Mucosa of rectum (tissue), 2 donors: ENCODE measurements at regions not wholly inside any gene's neighbourhood (a gene's known extent, or its start where the extent isn't known, plus 50 kb on each side); places are given as distances from the start of the nearest gene placed in this dataset.

Source experiments
- H3K27ac ChIP-seq, 2 donors: one replicate each; pipeline ENCODE4 v1.7.0; 2013; ENCODE audit warnings: inconsistent platforms in 2 of 2, low read depth in 2 of 2, low read length in 2 of 2
- H3K27me3 ChIP-seq, 2 donors: one replicate each; pipeline ENCODE4 v1.7.0; 2013; ENCODE audit warnings: low read length in 2 of 2; ENCODE audit not compliant: control insufficient read depth in 2 of 2, insufficient read depth in 2 of 2
- H3K36me3 ChIP-seq, 2 donors: one replicate each; pipeline ENCODE4 v1.7.0; 2013; ENCODE audit warnings: low read length in 2 of 2; ENCODE audit not compliant: control insufficient read depth in 2 of 2, insufficient read depth in 2 of 2
- H3K4me1 ChIP-seq, 2 donors: one replicate each; pipeline ENCODE4 v1.7.0; 2013; ENCODE audit warnings: low read length in 2 of 2, mild to moderate bottlenecking in 1 of 2; ENCODE audit not compliant: control insufficient read depth in 2 of 2, insufficient read depth in 2 of 2
- H3K4me3 ChIP-seq, 2 donors: one replicate each; pipeline ENCODE4 v1.7.0; 2013; ENCODE audit warnings: low read length in 2 of 2
- H3K9ac ChIP-seq, 2 donors: one replicate each; pipeline ENCODE4 v1.7.0; 2013; ENCODE audit warnings: low read length in 2 of 2, low read depth in 1 of 2, mild to moderate bottlenecking in 1 of 2
- H3K9me3 ChIP-seq, 2 donors: one replicate each; pipeline ENCODE4 v1.7.0; 2013; ENCODE audit warnings: low read length in 2 of 2; ENCODE audit not compliant: control insufficient read depth in 2 of 2
- donor health status: healthy.
- donor health status: Normal muscosa, but diverticular disease.

DNA sequence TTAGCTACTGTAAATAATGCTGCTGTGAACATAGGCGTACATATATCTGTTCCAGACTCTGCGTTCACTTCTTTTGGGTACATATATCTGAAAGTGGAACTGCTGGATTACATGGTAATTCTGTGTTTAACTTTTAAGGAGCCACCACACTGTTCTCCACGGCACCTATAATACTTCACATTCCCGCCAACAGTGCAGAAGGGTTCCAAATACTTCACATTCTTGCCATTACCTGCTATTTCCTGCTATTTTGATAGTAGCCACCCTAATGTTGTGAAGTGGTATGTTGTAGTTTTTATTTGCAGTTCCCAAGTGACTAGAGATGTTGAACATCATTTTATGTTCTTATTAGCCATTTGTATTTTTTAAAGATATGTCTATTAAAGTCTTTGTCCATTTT, 377.4 kb upstream of the SLC10A2 start:
- H3K27me3 ChIP-seq = no peaks in the 10 kb centered on the region
- H3K4me1 ChIP-seq = no peaks in the 10 kb centered on the region
- H3K36me3 ChIP-seq = no peaks in the 10 kb centered on the region
- H3K9me3 ChIP-seq = no peaks in the 10 kb centered on the region
- no peak overlapping the region for H3K27ac ChIP-seq
- H3K4me3 ChIP-seq = no peak overlapping the region
- no peak overlapping the region for H3K9ac ChIP-seq

DNA sequence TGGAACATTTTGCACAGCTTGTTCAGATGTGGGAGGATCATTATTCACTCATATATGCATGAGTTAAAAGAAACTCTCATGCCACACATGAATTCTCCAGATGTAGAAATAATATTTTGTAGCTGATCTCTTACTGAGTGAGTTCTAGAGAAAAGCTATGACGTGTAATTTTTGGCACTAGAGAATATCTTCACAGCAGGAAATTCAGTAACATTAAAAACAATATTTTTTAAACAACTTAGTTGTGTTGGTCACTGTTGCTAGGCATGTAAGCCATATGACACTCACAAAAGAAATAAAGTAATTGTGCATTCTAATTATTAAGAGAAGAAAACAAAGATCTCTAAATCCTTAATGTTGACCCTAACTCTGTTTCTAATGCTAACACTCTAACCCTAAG, 371.4 kb upstream of the SLC10A2 start:
- H3K9me3 ChIP-seq = no peaks in the 10 kb centered on the region
- no peaks in the 10 kb centered on the region for H3K36me3 ChIP-seq
- no peaks in the 10 kb centered on the region for H3K4me1 ChIP-seq
- H3K4me3 ChIP-seq = no peak overlapping the region
- H3K27me3 ChIP-seq = no peaks in the 10 kb centered on the region
- H3K27ac ChIP-seq = no peak overlapping the region
- H3K9ac ChIP-seq = no peak overlapping the region

DNA sequence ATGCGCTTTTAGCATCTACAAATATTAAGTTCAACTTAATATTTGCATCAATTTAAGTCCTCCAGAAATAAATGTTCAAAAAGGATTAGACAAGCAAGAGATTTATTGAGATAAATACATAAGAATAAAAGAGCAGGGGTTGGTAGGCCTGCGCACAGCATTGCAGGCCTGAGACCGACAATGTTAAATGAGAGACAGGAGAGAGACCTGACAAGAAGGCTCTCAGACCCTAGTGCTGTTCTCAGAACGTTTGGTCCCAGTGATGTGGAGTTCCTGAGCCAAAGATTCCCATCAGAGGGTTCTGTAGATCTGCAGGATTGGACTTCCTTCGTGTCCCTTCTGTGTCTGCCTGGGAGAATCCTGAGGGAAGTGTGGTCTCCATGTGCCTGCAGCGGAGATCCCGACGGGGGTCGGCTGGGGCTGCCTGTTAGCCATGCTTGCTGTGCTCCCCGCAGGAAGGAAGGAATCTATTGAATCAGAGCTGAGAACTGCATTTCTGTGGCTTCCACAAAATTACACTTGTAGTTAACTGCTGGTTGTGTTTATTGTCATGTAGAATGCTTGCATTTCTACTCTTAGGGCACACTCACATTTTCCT, 369.9 kb upstream of the SLC10A2 start:
- no peak overlapping the region for H3K27ac ChIP-seq
- H3K4me3 ChIP-seq = no peak overlapping the region
- H3K27me3 ChIP-seq = no peaks in the 10 kb centered on the region
- no peaks in the 10 kb centered on the region for H3K9me3 ChIP-seq
- H3K9ac ChIP-seq = no peak overlapping the region
- no peaks in the 10 kb centered on the region for H3K36me3 ChIP-seq
- H3K4me1 ChIP-seq = no peaks in the 10 kb centered on the region

DNA sequence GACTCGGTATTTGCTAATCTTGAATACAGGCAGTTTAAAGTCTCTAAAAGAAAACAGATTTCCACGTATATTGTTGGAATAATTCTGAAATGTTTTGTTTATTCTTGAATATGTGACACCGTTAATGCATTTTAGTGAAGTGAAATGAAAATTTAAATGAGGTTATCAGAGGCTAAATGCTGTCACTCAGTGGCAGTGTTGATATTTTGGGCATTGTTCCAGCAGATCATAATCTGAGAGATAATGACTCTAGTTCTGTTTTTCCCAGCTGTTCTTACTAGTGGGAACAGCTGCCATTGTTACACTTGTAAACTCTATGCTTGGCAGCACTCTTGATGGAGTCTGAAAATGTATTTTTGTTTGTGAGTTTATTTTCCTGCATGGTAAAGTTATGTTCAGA, 365.6 kb upstream of the SLC10A2 start:
- no peaks in the 10 kb centered on the region for H3K36me3 ChIP-seq
- H3K4me3 ChIP-seq = no peak overlapping the region
- no peaks in the 10 kb centered on the region for H3K4me1 ChIP-seq
- H3K9ac ChIP-seq = no peak overlapping the region
- H3K27ac ChIP-seq = no peak overlapping the region
- no peaks in the 10 kb centered on the region for H3K9me3 ChIP-seq
- no peaks in the 10 kb centered on the region for H3K27me3 ChIP-seq

DNA sequence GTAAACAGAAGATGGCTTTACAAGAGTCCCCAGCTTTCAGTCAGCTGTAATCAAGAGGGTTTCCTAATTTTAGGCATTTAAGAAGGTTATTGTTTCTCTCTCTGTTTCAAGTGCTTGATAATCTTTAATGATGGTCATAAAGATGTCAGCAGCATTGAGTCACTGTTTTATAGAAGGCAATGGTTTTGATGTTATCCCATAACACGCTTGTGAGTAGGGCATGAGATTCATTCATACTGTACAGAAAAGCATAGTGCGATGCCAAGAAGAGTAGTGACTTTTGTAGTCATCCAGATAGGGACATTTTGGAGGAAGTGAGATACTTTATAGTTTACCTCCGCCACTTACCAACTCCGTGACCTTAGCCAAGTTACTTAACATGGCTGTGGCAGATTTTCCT, 364.2 kb upstream of the SLC10A2 start:
- Histone ChIP-seq H3K4me1 (no peaks in the 10 kb centered on the region), H3K9me3 (no peaks in the 10 kb centered on the region), H3K27ac (no peak overlapping the region), H3K4me3 (no peak overlapping the region), H3K9ac (no peak overlapping the region), H3K27me3 (no peaks in the 10 kb centered on the region), H3K36me3 (no peaks in the 10 kb centered on the region)

DNA sequence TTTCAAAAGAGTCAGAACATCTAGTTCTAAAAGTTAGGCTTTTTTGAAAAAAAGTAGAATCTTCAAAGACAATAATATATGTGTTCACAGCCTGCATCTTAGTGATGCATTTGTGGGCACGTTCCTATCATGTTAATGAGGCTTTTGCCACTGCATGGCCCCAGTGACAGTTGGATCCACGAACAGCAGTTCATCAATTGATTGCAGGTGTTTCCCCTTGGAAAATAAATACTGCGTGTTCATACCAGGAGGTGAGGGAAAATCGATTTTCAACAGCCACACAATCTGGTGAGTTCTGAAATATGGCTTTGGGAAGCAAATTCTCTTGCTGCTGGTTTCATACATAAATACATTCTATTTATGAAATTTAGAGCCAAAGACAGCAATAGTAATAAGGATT, 343.8 kb upstream of the SLC10A2 start:
- Histone ChIP-seq H3K36me3 (no peaks in the 10 kb centered on the region), H3K27ac (no peak overlapping the region), H3K9ac (no peak overlapping the region), H3K27me3 (no peaks in the 10 kb centered on the region), H3K4me3 (no peak overlapping the region), H3K4me1 (no peaks in the 10 kb centered on the region), H3K9me3 (no peaks in the 10 kb centered on the region)

DNA sequence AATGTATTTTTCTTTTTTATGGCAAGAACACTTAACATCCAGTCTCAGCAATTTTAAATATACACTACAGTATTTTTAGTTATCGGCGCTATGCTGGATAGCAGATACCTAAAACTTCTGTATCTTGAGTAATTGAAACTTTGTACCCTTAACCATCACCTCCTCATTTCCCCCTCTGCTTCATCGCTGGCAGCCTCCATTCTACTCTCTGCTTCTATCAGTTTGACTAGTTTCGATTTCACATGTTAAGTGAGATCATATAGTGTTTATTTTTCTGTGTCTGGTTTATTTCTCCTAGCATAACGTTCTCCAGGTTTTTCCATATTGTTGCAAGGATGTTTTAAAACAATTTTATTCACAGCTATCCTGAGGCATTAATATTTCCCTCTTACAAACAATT, 340.8 kb upstream of the SLC10A2 start:
- Histone ChIP-seq H3K9ac (no peak overlapping the region), H3K27me3 (no peaks in the 10 kb centered on the region), H3K4me1 (peaks cover 0 to 3% of the 10 kb centered on the region in 2 donors), H3K27ac (no peak overlapping the region), H3K4me3 (no peak overlapping the region), H3K36me3 (no peaks in the 10 kb centered on the region), H3K9me3 (no peaks in the 10 kb centered on the region)

DNA sequence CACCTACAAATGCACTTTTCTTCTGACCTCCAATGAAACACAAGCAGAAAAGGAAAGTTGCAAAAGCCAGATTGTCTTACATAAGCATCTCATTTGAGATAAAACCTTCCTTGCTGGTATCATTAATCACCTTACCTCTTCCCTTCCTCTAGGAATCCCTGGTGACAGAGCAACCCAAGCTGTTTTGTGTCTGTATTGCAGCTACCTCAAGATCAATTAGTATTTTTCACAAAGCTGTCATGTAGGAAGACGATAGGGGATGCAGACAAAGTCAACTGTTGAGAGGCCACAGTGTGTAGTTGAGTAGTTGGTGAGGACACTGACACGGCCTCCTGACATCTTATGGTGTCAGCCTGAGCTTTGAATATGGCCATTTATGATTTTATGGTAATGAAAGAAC, 339.1 kb upstream of the SLC10A2 start:
- no peak overlapping the region for H3K27ac ChIP-seq
- no peaks in the 10 kb centered on the region for H3K9me3 ChIP-seq
- no peaks in the 10 kb centered on the region for H3K27me3 ChIP-seq
- H3K36me3 ChIP-seq = no peaks in the 10 kb centered on the region
- H3K9ac ChIP-seq = no peak overlapping the region
- H3K4me3 ChIP-seq = no peak overlapping the region
- H3K4me1 ChIP-seq = peaks cover 0 to 3% of the 10 kb centered on the region in 2 donors

DNA sequence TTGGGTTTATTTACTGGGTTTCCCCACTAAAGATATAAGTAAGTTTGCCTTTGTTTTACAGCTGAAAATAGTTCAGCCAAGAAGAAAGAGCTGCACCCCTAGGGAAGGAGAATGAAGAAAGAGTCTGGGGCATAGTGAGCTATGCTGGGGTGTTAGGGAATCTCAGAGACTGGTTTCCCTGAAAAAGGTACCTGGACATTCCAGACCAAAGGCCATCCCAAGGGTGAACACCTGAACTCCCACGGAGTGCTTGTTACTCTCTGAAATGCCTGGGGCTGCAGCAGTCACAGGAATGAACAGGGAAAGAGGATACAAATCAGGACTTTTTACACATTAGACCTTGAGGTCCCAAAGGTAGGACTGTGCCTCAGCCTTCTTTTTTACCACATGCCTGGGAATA, 337.6 kb upstream of the SLC10A2 start:
- Histone ChIP-seq H3K9ac (no peak overlapping the region), H3K27ac (no peak overlapping the region), H3K36me3 (no peaks in the 10 kb centered on the region), H3K4me3 (no peak overlapping the region), H3K4me1 (peaks cover 0 to 3% of the 10 kb centered on the region in 2 donors), H3K9me3 (no peaks in the 10 kb centered on the region), H3K27me3 (no peaks in the 10 kb centered on the region)

DNA sequence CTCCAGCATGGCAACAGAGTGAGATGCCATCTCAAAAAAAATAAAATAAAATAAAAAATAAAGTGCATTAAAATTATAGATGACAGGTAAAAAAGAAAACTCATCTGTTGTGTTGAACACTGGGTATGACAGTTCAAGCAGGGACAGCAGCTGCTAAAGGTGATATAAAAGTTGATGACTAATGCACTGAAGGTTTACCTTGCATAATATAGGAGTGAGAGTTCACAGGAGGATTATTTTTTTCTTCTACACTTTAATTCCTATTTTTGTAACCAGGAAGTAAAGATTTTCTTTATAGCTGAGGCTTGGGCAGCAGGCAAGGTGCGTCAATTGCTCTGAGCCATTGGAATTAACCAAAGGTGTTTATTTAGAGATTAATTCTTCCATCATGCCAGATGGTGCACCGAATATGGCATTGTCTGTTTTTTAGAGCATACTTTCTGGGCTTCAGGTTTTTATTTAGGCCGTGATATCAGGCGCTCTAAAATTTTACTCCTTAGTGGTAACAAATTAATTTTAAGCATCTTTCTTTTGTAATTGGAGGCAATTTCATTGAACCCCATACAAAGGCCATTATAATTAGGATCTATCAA, 337.0 kb upstream of the SLC10A2 start:
- peaks cover 0 to 3% of the 10 kb centered on the region in 2 donors for H3K4me1 ChIP-seq
- no peak overlapping the region for H3K9ac ChIP-seq
- H3K4me3 ChIP-seq = no peak overlapping the region
- H3K9me3 ChIP-seq = no peaks in the 10 kb centered on the region
- peak overlapping the region in 1 of 2 donors; percentile 16 for H3K27ac ChIP-seq
- H3K27me3 ChIP-seq = no peaks in the 10 kb centered on the region
- no peaks in the 10 kb centered on the region for H3K36me3 ChIP-seq
